ENCODE measurements at regions not wholly inside any gene's neighbourhood (a gene's known extent, or its start where the extent isn't known, plus 50 kb on each side); places are given as distances from the start of the nearest gene placed in this dataset.

- Histone ChIP-seq H3K36me3 (ENCODE audit: low read depth, missing control alignments) (no peaks in the 10 kb centered on the region), H3K4me1 (no peaks in the 10 kb centered on the region), H3K9me3 (no peaks in the 10 kb centered on the region), H3K4me3 (no peak overlapping the region), H3K27me3 (no peaks in the 10 kb centered on the region), H3K27ac (no peak overlapping the region)
- 75 to 88% methylated on average over 1 of the region's 1 CpG for WGBS, 2 donors
- no peak for DNase-seq
- intact Hi-C loops (cut with DNase I; ENCODE audit: low total_unique reads) = no loop called here
- TF ChIP-seq CTCF (IDR thresholded peaks at IDR 0.05) = no peak
Observed at GRCh38 chr6:97913721-97914120, 630.7 kb upstream of the MMS22L start.

- TF ChIP-seq POLR2A (IDR thresholded peaks at IDR 0.05) = no peak
- TF ChIP-seq CTCF (IDR thresholded peaks at IDR 0.05) = no peak
- intact Hi-C loops (cut with DNase I; ENCODE audit: low total_unique reads) = no loop called here
- H3K36me3 ChIP-seq (ENCODE audit: low read depth, missing control alignments) = no peaks in the 10 kb centered on the region
- H3K27ac ChIP-seq = no peak overlapping the region
- H3K4me1 ChIP-seq = no peaks in the 10 kb centered on the region
- 61 to 63% methylated on average over 5 of the region's 5 CpGs for WGBS, 2 donors
- no peaks in the 10 kb centered on the region for H3K27me3 ChIP-seq
- no peak for DNase-seq
- no peaks in the 10 kb centered on the region for H3K9me3 ChIP-seq
- no peak overlapping the region for H3K4me3 ChIP-seq
Observed at GRCh38 chr6:97914912-97915311, 631.9 kb upstream of the MMS22L start.

- Histone ChIP-seq H3K4me1 (no peaks in the 10 kb centered on the region), H3K4me3 (no peak overlapping the region), H3K36me3 (ENCODE audit: low read depth, missing control alignments) (no peaks in the 10 kb centered on the region), H3K27ac (no peak overlapping the region), H3K9me3 (no peaks in the 10 kb centered on the region), H3K27me3 (no peaks in the 10 kb centered on the region)
- intact Hi-C loops (cut with DNase I; ENCODE audit: low total_unique reads) = no loop called here
- 52 to 70% methylated on average over 2 of the region's 2 CpGs for WGBS, 2 donors
- TF ChIP-seq CTCF (IDR thresholded peaks at IDR 0.05) (no peak), POLR2A (IDR thresholded peaks at IDR 0.05) (no peak)
- no peak for DNase-seq
Observed at GRCh38 chr6:97915537-97915936, 632.5 kb upstream of the MMS22L start.

- H3K36me3 ChIP-seq (ENCODE audit: low read depth, missing control alignments) = no peaks in the 10 kb centered on the region
- no peaks in the 10 kb centered on the region for H3K4me1 ChIP-seq
- no peaks in the 10 kb centered on the region for H3K9me3 ChIP-seq
- no peak overlapping the region for H3K4me3 ChIP-seq
- TF ChIP-seq POLR2A (IDR thresholded peaks at IDR 0.05) (no peak), CTCF (IDR thresholded peaks at IDR 0.05) (no peak)
- H3K27ac ChIP-seq = no peak overlapping the region
- H3K27me3 ChIP-seq = no peaks in the 10 kb centered on the region
- intact Hi-C loops (cut with DNase I; ENCODE audit: low total_unique reads) = no loop called here
- WGBS, 2 donors = 94 to 97% methylated on average over 1 of the region's 1 CpG
- DNase-seq = no peak
Observed at GRCh38 chr6:97917369-97917768, 634.4 kb upstream of the MMS22L start.

GRCh38 chr6:97919046-97919445 lies 636.0 kb upstream of the MMS22L start:
- 85 to 89% methylated on average over 3 of the region's 3 CpGs for WGBS, 2 donors
- Histone ChIP-seq H3K27ac (no peak overlapping the region), H3K27me3 (no peaks in the 10 kb centered on the region), H3K36me3 (ENCODE audit: low read depth, missing control alignments) (no peaks in the 10 kb centered on the region), H3K4me3 (no peak overlapping the region), H3K4me1 (no peaks in the 10 kb centered on the region), H3K9me3 (no peaks in the 10 kb centered on the region)
- intact Hi-C loops (cut with DNase I; ENCODE audit: low total_unique reads) = no loop called here
- no peak for DNase-seq
- TF ChIP-seq CTCF (IDR thresholded peaks at IDR 0.05) = no peak

All from testis (tissue), 2 donors.